GM04503 (cell line): ENCODE measurements at regions not wholly inside any gene's neighbourhood (a gene's known extent, or its start where the extent isn't known, plus 50 kb on each side); places are given as distances from the start of the nearest gene placed in this dataset.
"Not testable (repeated sequence)": the region's sequence is repeated elsewhere in the genome, so short reads cannot be mapped to it uniquely, and the experiment has no call there.

Source experiments
- DNase-seq: peaks from one replicate; pipeline ENCODE4 v3.0.0-alpha.2; 2012; ENCODE audit warnings: low read depth

DNA sequence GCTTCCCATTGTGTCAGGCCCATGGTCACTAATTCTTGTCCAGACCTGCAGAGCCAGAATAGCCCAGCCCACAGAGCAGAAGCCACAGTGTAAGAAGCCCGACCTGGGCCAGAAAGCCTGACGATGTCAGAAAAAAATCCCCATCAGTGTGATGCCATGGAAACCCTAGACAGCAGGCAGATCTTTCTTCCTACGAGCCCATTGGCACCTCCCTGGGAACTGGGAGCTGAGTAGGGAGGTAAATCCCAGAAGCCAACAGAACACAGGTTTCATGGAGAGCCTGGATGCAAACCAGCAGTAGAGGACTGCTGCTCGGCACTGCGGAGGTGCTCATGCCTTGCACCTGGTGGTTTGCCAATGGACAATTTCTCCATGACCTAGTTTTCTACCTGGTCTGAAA lies 82.2 kb upstream of the SLC22A16 start:
- DNase-seq: no peak

GRCh38 chr6:110557199-110557598 lies 80.8 kb upstream of the SLC22A16 start:
- no peak for DNase-seq

GRCh38 chr6:110556317-110557110 lies 80.1 kb upstream of the SLC22A16 start:
- no peak for DNase-seq

DNA sequence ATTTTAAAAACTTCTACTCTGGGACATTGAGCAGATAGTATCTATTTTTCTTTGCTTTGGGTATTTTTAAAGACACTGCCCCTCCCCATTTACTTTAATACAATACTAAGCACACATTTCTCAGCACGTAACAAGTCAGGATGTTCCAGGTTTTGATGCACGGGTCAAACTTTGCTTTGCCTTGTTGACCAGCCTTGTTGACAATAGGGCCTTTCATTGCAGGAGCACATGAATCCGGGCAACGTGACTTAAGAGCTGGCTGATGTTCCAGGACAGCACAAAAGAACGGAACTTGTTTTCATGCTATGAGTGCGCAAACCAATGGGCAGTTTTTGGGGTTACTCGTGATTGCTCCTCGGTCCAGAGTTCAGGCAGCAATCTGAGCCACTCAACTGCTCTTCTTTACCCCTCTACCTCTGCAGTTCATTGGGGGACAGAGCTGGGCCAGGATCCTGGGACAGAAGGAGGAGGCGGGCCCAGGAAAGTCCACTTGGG lies 78.6 kb upstream of the SLC22A16 start:
- no peak for DNase-seq

GRCh38 chr6:110554441-110554840 lies 78.0 kb upstream of the SLC22A16 start:
- no peak for DNase-seq

- no peak for DNase-seq
These were observed 76.7 kb upstream of the SLC22A16 start for GRCh38 chr6:110552901-110553641.

- no peak for DNase-seq
These were observed 75.7 kb upstream of the SLC22A16 start for GRCh38 chr6:110552076-110552475.

GRCh38 chr6:110551088-110551487 lies 74.7 kb upstream of the SLC22A16 start:
- no peak for DNase-seq

- DNase-seq: no peak
These were observed 73.9 kb upstream of the SLC22A16 start for GRCh38 chr6:110550353-110550752.

DNA sequence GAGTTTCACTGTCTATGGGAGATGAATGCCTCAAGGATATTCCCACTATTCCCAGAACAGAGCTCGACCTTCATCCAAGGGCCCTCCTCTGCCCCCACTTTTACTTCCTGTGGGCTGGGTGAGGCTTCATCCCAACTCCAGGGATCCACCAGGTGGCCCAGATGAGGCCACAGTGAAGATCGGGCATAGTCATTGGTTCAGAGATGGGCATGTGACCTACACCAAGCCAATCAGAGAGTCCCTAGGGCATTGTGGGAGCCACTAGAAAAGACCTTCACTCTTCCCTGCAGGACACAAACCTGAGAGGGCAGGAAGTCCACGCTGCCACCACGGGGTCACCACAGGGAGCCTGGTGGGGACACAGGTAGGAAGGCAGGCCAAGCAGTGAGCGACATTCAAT lies 72.9 kb upstream of the SLC22A16 start:
- DNase-seq: no peak

GRCh38 chr6:110548110-110548847 lies 71.9 kb upstream of the SLC22A16 start:
- no peak for DNase-seq

GRCh38 chr6:110547266-110547964 lies 71.0 kb upstream of the SLC22A16 start:
- DNase-seq: no peak

- DNase-seq: no peak
These were observed 68.9 kb upstream of the SLC22A16 start for GRCh38 chr6:110545081-110545872.

DNA sequence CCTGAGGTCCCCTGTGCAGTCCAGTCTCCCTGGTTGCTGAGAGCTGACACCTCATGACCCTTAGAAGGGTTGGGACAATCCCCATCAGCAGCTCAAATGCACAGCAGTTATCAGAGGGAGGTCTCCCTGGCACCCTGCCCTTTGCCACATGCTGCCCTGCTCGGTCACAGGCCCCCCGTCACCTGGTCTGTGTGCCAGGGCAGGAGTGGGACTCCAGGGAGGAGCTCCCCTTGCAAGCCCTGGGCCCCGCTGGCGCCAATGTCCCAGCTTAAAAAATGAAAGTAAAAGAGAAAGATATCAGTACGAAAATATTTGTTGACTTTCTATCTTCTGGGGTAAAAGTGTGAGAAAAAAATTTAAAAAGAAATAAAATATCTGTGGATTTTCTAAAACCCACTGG lies 68.1 kb upstream of the SLC22A16 start:
- DNase-seq: no peak

DNA sequence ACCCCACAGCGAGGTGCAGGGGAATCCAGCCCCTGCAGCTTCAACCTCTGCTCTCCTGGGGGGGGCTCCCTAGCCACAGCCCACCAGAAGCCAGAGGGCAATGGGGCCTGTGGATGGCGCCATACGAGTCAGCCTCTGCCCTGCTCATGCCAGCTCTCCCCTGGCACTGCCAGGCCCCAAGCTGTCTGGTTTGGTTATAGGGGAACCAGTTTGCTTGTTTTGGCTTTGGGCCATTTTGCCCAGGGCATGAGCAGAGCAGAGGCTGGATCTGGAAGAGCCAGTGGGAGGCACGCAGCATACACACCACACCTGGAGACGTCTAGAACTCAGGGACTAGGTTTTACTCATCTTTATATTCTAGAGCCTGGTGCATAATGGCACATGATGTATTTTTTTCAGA lies 66.7 kb upstream of the SLC22A16 start:
- DNase-seq: no peak

GRCh38 chr6:110542311-110543024 lies 66.1 kb upstream of the SLC22A16 start:
- DNase-seq: no peak

DNA sequence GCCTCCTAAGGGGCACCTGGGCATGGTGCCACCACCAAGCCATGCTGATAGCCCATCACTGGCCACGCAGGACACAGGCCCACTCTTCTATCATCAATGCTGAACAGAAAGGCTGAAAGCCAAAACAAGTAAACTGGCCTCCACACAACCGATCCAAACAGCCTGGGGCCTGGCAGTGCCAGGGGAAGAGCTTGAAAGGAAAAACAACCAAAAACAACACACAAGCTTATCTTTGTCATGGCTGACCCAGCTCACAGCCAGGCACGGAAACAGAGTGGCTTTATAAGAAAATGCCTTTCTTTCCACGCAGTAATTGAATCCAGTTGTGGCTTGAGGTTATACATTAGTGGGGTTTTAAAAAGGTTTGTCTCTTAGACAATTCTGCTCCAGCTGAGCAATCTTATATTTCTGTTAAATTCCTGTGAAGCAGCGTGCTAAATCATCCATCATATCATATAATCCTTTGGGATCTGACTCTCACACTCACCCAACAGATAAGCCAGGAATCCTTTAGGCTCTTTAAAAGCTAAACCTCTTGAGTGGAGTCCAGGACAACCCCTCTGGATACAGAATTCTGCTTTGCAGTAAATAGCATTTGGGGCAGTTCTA lies 65.4 kb upstream of the SLC22A16 start:
- no peak for DNase-seq

DNA sequence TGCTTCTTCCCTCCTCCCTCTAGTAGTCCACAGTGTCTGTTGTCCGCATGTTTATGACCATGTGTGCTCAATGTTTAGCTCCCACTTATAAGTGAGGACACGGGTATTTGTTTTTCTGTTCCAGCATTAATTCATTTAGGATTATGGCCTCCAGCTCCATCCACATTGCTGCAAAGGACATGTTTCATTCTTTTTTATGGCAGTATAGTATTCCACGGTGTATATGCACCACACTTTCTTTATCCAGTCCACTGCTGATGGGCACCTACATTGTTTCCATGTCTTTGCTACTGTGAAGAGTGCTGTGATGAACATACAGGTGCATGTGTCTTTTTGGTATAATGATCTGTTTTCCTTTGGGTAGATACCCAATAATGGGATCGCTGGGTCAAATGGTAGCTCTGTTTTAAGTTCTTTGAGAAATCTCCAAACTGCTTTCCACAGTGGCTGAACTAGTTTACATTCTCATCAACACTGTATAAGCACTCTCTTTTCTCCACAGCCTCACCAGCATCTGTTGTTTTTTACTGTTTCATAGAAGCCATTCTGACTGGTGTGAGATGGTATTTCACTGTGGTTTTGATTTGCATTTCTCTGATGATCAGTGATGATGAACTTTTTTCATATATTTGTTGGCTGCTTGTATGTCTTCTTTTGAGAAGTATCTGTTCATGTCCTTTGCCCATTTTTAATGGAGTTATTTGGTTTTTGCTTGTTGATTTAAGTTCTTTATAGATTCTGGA lies 63.0 kb upstream of the SLC22A16 start:
- not testable (repeated sequence) for DNase-seq

- DNase-seq: no peak
These were observed 62.2 kb upstream of the SLC22A16 start for GRCh38 chr6:110538416-110539160.
